Lung (tissue), 11 donors: ENCODE measurements at regions not wholly inside any gene's neighbourhood (a gene's known extent, or its start where the extent isn't known, plus 50 kb on each side); places are given as distances from the start of the nearest gene placed in this dataset.
A peak's percentile ranks its signal among the peaks of the same experiment; 100 is the strongest.
"Not testable (repeated sequence)": the region's sequence is repeated elsewhere in the genome, so short reads cannot be mapped to it uniquely, and the experiment has no call there.

ENCODE experiments used
- ATAC-seq: fragments of 200-7000 bp; cut with Tn5 transposase; one replicate; pipeline ENCODE4 v1.9.1; 2020; ENCODE audit warnings: moderate number of reproducible peaks; ENCODE audit not compliant: insufficient read depth, low FRiP score
- DNase-seq, 3 donors: peaks; one replicate each; pipeline ENCODE4 v3.0.0-alpha.2; 2013 to 2017
- H3K27ac ChIP-seq, 2 donors: one replicate each; pipeline ENCODE4 v1.5.1; 2013; ENCODE audit warnings: mild to moderate bottlenecking in 2 of 2, moderate library complexity in 2 of 2, control low read depth in 1 of 2, inconsistent platforms in 1 of 2, low read depth in 1 of 2, low read length in 1 of 2
- H3K27me3 ChIP-seq, 3 donors: one replicate each; pipeline ENCODE4 v1.5.1; 2013; ENCODE audit warnings: low read length in 2 of 3; ENCODE audit not compliant: control insufficient read depth in 3 of 3, insufficient read depth in 3 of 3
- H3K36me3 ChIP-seq, 4 donors: one replicate each; pipeline ENCODE4 v1.5.1; 2013; ENCODE audit warnings: low read length in 4 of 4, mild to moderate bottlenecking in 1 of 4, moderate library complexity in 1 of 4; ENCODE audit not compliant: control insufficient read depth in 4 of 4, insufficient read depth in 4 of 4
- H3K4me1 ChIP-seq, 5 donors: one replicate each; pipeline ENCODE4 v1.5.1; 2013; ENCODE audit warnings: low read length in 5 of 5, mild to moderate bottlenecking in 2 of 5, moderate library complexity in 1 of 5; ENCODE audit not compliant: control insufficient read depth in 5 of 5, insufficient read depth in 5 of 5
- H3K4me3 ChIP-seq: one replicate; pipeline ENCODE4 v1.5.1; 2013; ENCODE audit warnings: mild to moderate bottlenecking, control low read depth, moderate library complexity
- H3K9ac ChIP-seq, 2 donors: one replicate each; pipeline ENCODE4 v1.5.1; 2013; ENCODE audit warnings: low read length in 2 of 2, control low read depth in 1 of 2; ENCODE audit not compliant: insufficient read depth in 1 of 2
- H3K9me3 ChIP-seq, 4 donors: one replicate each; pipeline ENCODE4 v1.5.1; 2013; ENCODE audit warnings: low read length in 3 of 4, mild to moderate bottlenecking in 1 of 4, moderate library complexity in 1 of 4; ENCODE audit not compliant: control insufficient read depth in 4 of 4, insufficient read depth in 3 of 4
- CTCF ChIP-seq: IDR thresholded peaks from 2 replicates; pipeline ENCODE4 v1.5.1; 2012; ENCODE audit warnings: mild to moderate bottlenecking; ENCODE audit errors: control extremely low read depth, extremely low read depth
- WGBS, 2 donors: extraction: QIAGEN DNeasy Blood & Tissue Kit; methylation state at CpG; one replicate each; pipeline ENCODE4 v1.1.7; 2013; 5-methylcytosine and 5-hydroxymethylcytosine counted together
- donor health status: control.
- donor health status: control.
- donor health status: Bipolar disorder and iron deficiency.
- donor health status: healthy.
- donor health status: DM: yes; HTN: yes; CAD: no.

- no peak overlapping the region for H3K9ac ChIP-seq
- no peak overlapping the region for H3K4me3 ChIP-seq
- peaks cover 0 to 7% (median 0%) of the 10 kb centered on the region in 5 donors for H3K4me1 ChIP-seq
- peak overlapping the region in 1 of 2 donors; percentile 33 for H3K27ac ChIP-seq
- ATAC-seq = peak; percentile 45
- no peaks in the 10 kb centered on the region for H3K27me3 ChIP-seq
- no peaks in the 10 kb centered on the region for H3K36me3 ChIP-seq
- WGBS, 2 donors = 77 to 88% methylated on average over 9 of the region's 9 CpGs
- no peaks in the 10 kb centered on the region for H3K9me3 ChIP-seq
- DNase-seq = peak; percentile 35 to 60 (median 53)
- TF ChIP-seq CTCF = no peak
Measured at GRCh38 chr20:53774461-53775203, 181.0 kb upstream of the ZNF217 start.

- peak; percentile 52 for ATAC-seq
Measured at GRCh38 chr20:53773792-53774401, 180.3 kb upstream of the ZNF217 start.

GRCh38 chr20:53773066-53773791 is 179.6 kb upstream of the ZNF217 start:
- not testable (repeated sequence) for H3K4me3 ChIP-seq, H3K36me3 ChIP-seq, H3K27ac ChIP-seq, H3K27me3 ChIP-seq, ATAC-seq, H3K9ac ChIP-seq, DNase-seq, H3K9me3 ChIP-seq
- H3K4me1 ChIP-seq = peaks cover 0 to 19% (median 3%) of the 10 kb centered on the region in 5 donors
- WGBS, 2 donors = 88 to 92% methylated on average over 10 of the region's 10 CpGs

More at GRCh38 chr20:53773792-53774401, 180.3 kb upstream of the ZNF217 start:
- DNase-seq = peak in 1 of 3 donors; percentile 59
- Histone ChIP-seq H3K4me3 (no peak overlapping the region), H3K9ac (no peak overlapping the region), H3K9me3 (no peaks in the 10 kb centered on the region), H3K36me3 (no peaks in the 10 kb centered on the region), H3K4me1 (peaks cover 0 to 13% (median 0%) of the 10 kb centered on the region in 5 donors), H3K27ac (no peak overlapping the region), H3K27me3 (no peaks in the 10 kb centered on the region)
- 35 to 50% methylated on average over 1 of the region's 1 CpG for WGBS, 2 donors
- no peak for TF ChIP-seq CTCF

DNA sequence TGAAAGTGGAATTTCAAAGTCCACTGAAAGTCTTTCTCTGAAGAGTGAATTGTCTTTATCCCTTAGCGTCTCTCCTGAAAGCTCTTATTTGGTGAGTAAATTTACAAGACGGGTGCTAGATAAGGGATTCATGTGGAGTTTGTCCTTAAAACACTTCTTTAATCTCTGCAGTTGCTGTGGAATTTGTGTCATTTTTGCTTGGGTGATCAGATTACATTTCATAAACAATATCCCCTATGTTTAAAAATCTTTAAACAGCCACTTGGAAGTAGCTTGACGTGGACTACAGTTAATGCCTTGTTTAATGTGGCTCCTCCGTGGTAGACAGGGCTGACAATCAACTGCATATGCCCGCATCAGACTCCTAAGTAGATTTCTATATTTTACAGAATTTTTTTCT is 175.4 kb upstream of the ZNF217 start:
- H3K27ac ChIP-seq = no peak overlapping the region

More for the DNA sequence above, 175.4 kb upstream of the ZNF217 start:
- Histone ChIP-seq H3K9ac (peak overlapping the region in 1 of 2 donors; percentile 14), H3K27me3 (no peaks in the 10 kb centered on the region), H3K4me3 (no peak overlapping the region), H3K4me1 (peaks cover 2 to 20% (median 5%) of the 10 kb centered on the region in 5 donors), H3K9me3 (no peaks in the 10 kb centered on the region), H3K36me3 (no peaks in the 10 kb centered on the region)
- ATAC-seq (no peak), DNase-seq (peak in 2 of 3 donors; percentile 72 to 73)
- TF ChIP-seq CTCF = no peak
- WGBS, 2 donors = 47 to 80% methylated on average over 5 of the region's 5 CpGs
